Endothelial cell of umbilical vein (primary cell): ENCODE measurements at regions not wholly inside any gene's neighbourhood (a gene's known extent, or its start where the extent isn't known, plus 50 kb on each side); places are given as distances from the start of the nearest gene placed in this dataset.

Experiments used
- BruUV-seq: library from RNA; stranded (reverse); fragments of 400-500 nt; replicated peaks from 2 replicates; lab custom pipeline; 2021; lab: Mats Ljungman, UMichigan
- CTCF ChIA-PET: fragments of 300-600, 350-600 bp; sonication (Branson Sonifier 250); formaldehyde crosslinking; loops from one replicate; lab custom pipeline; 2021; ENCODE audit warnings: antibody characterized with exemption, inconsistent platforms; lab: Charles Lee
- POLR2A ChIA-PET: fragments of 300-600, 350-600 bp; sonication (Branson Sonifier 250); formaldehyde crosslinking; loops from one replicate; lab custom pipeline; 2021; ENCODE audit warnings: antibody characterized with exemption, inconsistent platforms; lab: Charles Lee
- DNase-seq: peaks from one replicate; pipeline ENCODE4 v3.0.0-alpha.2; 2011; ENCODE audit warnings: low read depth, low spot score
- FAIRE-seq: peaks from 2 replicates; lab custom pipeline; 2011; peaks lifted over from hg19 to GRCh38; lab: Jason Lieb, UNC
- H2AFZ ChIP-seq: 2 replicates; pipeline ENCODE4 v1.6.0; 2012; ENCODE audit warnings: low read depth, low read length, control low read depth, inconsistent platforms
- H3K27ac ChIP-seq: 2 replicates; pipeline ENCODE4 v1.5.1; 2011; ENCODE audit warnings: low read depth, mild to moderate bottlenecking, control low read depth, low read length, moderate library complexity; ENCODE audit not compliant: insufficient read depth
- H3K27me3 ChIP-seq, 2 experiments: 2 replicates each; pipeline versions ENCODE4 v1.6.0 to v1.6.1; 2011; ENCODE audit warnings: low read length in 2 of 2, mixed read lengths in 1 of 2; ENCODE audit not compliant: control insufficient read depth in 2 of 2, insufficient read depth in 2 of 2
- H3K36me3 ChIP-seq, 2 experiments: 2 replicates in 1 of 2; 3 replicates in 1 of 2; pipeline ENCODE4 v1.5.1; 2011; ENCODE audit warnings: low read length in 2 of 2, mild to moderate bottlenecking in 1 of 2, moderate library complexity in 1 of 2; ENCODE audit not compliant: control insufficient read depth in 2 of 2, insufficient read depth in 2 of 2; ENCODE audit errors: extremely low read depth in 1 of 2
- H3K4me1 ChIP-seq: 3 replicates; pipeline ENCODE4 v1.5.1; 2011; ENCODE audit warnings: mild to moderate bottlenecking, low read length; ENCODE audit not compliant: control insufficient read depth, insufficient read depth; ENCODE audit errors: extremely low read depth
- H3K4me2 ChIP-seq: 2 replicates; pipeline ENCODE4 v1.6.1; 2011; ENCODE audit warnings: low read length, control low read depth, mixed read lengths; ENCODE audit not compliant: insufficient read depth
- H3K4me3 ChIP-seq, 3 experiments: fragments of 200-600 bp in 1 of 3; sonication (generic), shearing (Covaris generic) in 1 of 3; replicated peaks in 1 of 3; 2 replicates each; pipeline ENCODE4 v1.5.1; 2011 to 2016; ENCODE audit warnings: control low read depth in 3 of 3, low read length in 3 of 3, mild to moderate bottlenecking in 2 of 3, inconsistent platforms in 1 of 3, low read depth in 1 of 3, moderate library complexity in 1 of 3; ENCODE audit not compliant: insufficient read depth in 1 of 3
- H3K79me2 ChIP-seq: 2 replicates; pipeline ENCODE4 v1.6.0; 2012; ENCODE audit warnings: low read length, inconsistent platforms; ENCODE audit not compliant: control insufficient read depth, insufficient read depth
- H3K9ac ChIP-seq: replicated peaks from 2 replicates; pipeline ENCODE3; 2011; ENCODE audit warnings: low read length, control low read depth; ENCODE audit not compliant: insufficient read depth; ENCODE audit errors: extremely low read depth
- H3K9me1 ChIP-seq: replicated peaks from 3 replicates; pipeline ENCODE4 v1.6.0; 2011; ENCODE audit warnings: mild to moderate bottlenecking, low read length; ENCODE audit not compliant: control insufficient read depth, insufficient read depth; ENCODE audit errors: extremely low read depth
- H3K9me3 ChIP-seq: replicated peaks from 2 replicates; pipeline ENCODE4 v1.5.1; 2012; ENCODE audit warnings: low read length, inconsistent platforms; ENCODE audit not compliant: control insufficient read depth, insufficient read depth
- H4K20me1 ChIP-seq: replicated peaks from 2 replicates; pipeline ENCODE3; 2011; ENCODE audit warnings: mild to moderate bottlenecking, low read length; ENCODE audit not compliant: control insufficient read depth, insufficient read depth; ENCODE audit errors: extremely low read depth
- EZH2 ChIP-seq: IDR thresholded peaks from 2 replicates; pipeline ENCODE4 v1.6.1; 2012; ENCODE audit warnings: borderline replicate concordance, low read depth, mild to moderate bottlenecking, moderate library complexity, low read length, inconsistent platforms; ENCODE audit not compliant: severe bottlenecking
- FOS ChIP-seq: IDR thresholded peaks from 2 replicates; pipeline ENCODE4 v1.6.1; 2011; ENCODE audit warnings: mild to moderate bottlenecking, low read length, moderate library complexity, borderline replicate concordance; ENCODE audit not compliant: insufficient read depth
- GATA2 ChIP-seq: IDR thresholded peaks from 2 replicates; pipeline ENCODE4 v1.7.0; 2011; ENCODE audit warnings: low read depth, mild to moderate bottlenecking, moderate library complexity, mixed read lengths, low read length; ENCODE audit not compliant: insufficient read length, insufficient read depth
- MAX ChIP-seq: IDR thresholded peaks from 2 replicates; pipeline ENCODE4 v1.6.1; 2011; ENCODE audit not compliant: insufficient read depth, insufficient read length
- POLR2A ChIP-seq: IDR thresholded peaks from 2 replicates; pipeline ENCODE4 v1.6.1; 2012; ENCODE audit warnings: low read depth, mild to moderate bottlenecking, control low read depth, low read length
- POLR2AphosphoS5 ChIP-seq: IDR thresholded peaks from 2 replicates; pipeline ENCODE4 v1.6.1; 2012; ENCODE audit warnings: low read depth, mild to moderate bottlenecking, control low read depth, low read length, moderate library complexity; ENCODE audit not compliant: insufficient read depth
- dilution Hi-C: fragments of 300-500 bp; cut with MboI; formaldehyde crosslinking; loops from one replicate; pipeline ENCODE4 v1.15.0; 2019; ENCODE audit warnings: low sequenced_read_pairs; ENCODE audit not compliant: extremely low pct_ligation_motif_present
- intact Hi-C: fragments of 100-400 bp; cut with micrococcal nuclease; formaldehyde crosslinking; loops from one replicate; pipeline ENCODE4 v1.10.0; 2022
- TF ChIP-seq, protein P1 (sequence below), 2 donors: IDR thresholded peaks; 1 replicate in 1 of 2; 2 replicates in 1 of 2; pipeline ENCODE4 v1.5.1; 2011; ENCODE audit warnings: low read length in 2 of 2, mild to moderate bottlenecking in 2 of 2, moderate library complexity in 2 of 2, control low read depth in 1 of 2, inconsistent platforms in 1 of 2, low read depth in 1 of 2; ENCODE audit not compliant: insufficient read depth in 1 of 2; ENCODE audit errors: extremely low read depth in 1 of 2

DNA sequence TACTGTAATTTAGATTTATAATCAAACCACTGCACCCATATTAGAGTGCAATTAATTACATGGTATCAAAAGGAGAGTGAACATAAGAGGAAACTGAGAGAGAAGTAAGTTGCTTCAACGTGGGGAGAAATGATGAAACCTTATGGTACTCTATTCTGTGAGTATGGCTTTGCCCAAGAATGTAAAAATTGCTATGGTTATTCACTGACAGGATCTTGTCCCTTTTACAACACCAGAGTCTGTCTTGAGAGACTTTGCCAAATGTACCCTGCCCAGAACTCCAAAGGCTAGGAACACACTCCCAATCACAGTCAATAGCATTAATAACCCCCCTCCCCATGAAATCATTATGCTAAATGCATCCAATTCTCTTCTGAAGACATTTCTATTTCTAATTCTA is 974.8 kb upstream of the POU3F3 start:
- POLR2A ChIA-PET = no interaction called here

More for the DNA sequence above, 974.8 kb upstream of the POU3F3 start:
- no peaks in the 10 kb centered on the region for H3K27me3 ChIP-seq
- intact Hi-C loops = no loop called here
- H3K9me3 ChIP-seq = no peaks in the 10 kb centered on the region
- H4K20me1 ChIP-seq = no peaks in the 10 kb centered on the region
- H3K36me3 ChIP-seq = no peaks in the 10 kb centered on the region
- no peak overlapping the region for H3K27ac ChIP-seq
- no peak overlapping the region for H3K9ac ChIP-seq
- H3K4me3 ChIP-seq = no peak overlapping the region
- no peak overlapping the region for H3K4me2 ChIP-seq
- dilution Hi-C loops = no loop called here
- H3K4me1 ChIP-seq = no peaks in the 10 kb centered on the region
- CTCF ChIA-PET = no interaction called here
- no peaks in the 10 kb centered on the region for H3K9me1 ChIP-seq
- DNase-seq (no peak), FAIRE-seq (no peak)
- TF ChIP-seq POLR2AphosphoS5 (no peak), EZH2 (no peak), MAX (no peak), POLR2A (no peak), GATA2 (no peak), FOS (no peak)
- TF ChIP-seq, protein P1, sequence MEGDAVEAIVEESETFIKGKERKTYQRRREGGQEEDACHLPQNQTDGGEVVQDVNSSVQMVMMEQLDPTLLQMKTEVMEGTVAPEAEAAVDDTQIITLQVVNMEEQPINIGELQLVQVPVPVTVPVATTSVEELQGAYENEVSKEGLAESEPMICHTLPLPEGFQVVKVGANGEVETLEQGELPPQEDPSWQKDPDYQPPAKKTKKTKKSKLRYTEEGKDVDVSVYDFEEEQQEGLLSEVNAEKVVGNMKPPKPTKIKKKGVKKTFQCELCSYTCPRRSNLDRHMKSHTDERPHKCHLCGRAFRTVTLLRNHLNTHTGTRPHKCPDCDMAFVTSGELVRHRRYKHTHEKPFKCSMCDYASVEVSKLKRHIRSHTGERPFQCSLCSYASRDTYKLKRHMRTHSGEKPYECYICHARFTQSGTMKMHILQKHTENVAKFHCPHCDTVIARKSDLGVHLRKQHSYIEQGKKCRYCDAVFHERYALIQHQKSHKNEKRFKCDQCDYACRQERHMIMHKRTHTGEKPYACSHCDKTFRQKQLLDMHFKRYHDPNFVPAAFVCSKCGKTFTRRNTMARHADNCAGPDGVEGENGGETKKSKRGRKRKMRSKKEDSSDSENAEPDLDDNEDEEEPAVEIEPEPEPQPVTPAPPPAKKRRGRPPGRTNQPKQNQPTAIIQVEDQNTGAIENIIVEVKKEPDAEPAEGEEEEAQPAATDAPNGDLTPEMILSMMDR (IDR thresholded peaks at IDR 0.05; ENCODE audit: extremely low read depth in 1 of 2, insufficient read depth in 1 of 2, low read depth in 1 of 2, low read length in 2 of 2) = no peak
- no TSS peak for BruUV-seq
- no peak overlapping the region for H2AFZ ChIP-seq
- H3K79me2 ChIP-seq = no peaks in the 10 kb centered on the region
